ENCODE measurements at regions not wholly inside any gene's neighbourhood (a gene's known extent, or its start where the extent isn't known, plus 50 kb on each side); places are given as distances from the start of the nearest gene placed in this dataset.

- in situ Hi-C loops (cut with MboI; ENCODE audit: low sequenced_read_pairs, unreplicated experiment) = no loop called here
- TF ChIP-seq, protein P1, sequence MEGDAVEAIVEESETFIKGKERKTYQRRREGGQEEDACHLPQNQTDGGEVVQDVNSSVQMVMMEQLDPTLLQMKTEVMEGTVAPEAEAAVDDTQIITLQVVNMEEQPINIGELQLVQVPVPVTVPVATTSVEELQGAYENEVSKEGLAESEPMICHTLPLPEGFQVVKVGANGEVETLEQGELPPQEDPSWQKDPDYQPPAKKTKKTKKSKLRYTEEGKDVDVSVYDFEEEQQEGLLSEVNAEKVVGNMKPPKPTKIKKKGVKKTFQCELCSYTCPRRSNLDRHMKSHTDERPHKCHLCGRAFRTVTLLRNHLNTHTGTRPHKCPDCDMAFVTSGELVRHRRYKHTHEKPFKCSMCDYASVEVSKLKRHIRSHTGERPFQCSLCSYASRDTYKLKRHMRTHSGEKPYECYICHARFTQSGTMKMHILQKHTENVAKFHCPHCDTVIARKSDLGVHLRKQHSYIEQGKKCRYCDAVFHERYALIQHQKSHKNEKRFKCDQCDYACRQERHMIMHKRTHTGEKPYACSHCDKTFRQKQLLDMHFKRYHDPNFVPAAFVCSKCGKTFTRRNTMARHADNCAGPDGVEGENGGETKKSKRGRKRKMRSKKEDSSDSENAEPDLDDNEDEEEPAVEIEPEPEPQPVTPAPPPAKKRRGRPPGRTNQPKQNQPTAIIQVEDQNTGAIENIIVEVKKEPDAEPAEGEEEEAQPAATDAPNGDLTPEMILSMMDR (IDR thresholded peaks at IDR 0.05; ENCODE audit: borderline replicate concordance, control extremely low read depth, extremely low read depth, insufficient read depth, missing control alignments) = no peak
- no peak for DNase-seq (ENCODE audit: low spot score)
Observed at GRCh38 chr6:80932359-80932758, 820.1 kb downstream of the TENT5A start.

GRCh38 chr6:80930376-80930775 is 822.1 kb downstream of the TENT5A start:
- in situ Hi-C loops (cut with MboI; ENCODE audit: low sequenced_read_pairs, unreplicated experiment) = no loop called here
- no peak for DNase-seq (ENCODE audit: low spot score)
- TF ChIP-seq, protein P1 (IDR thresholded peaks at IDR 0.05; ENCODE audit: borderline replicate concordance, control extremely low read depth, extremely low read depth, insufficient read depth, missing control alignments) = no peak

DNA sequence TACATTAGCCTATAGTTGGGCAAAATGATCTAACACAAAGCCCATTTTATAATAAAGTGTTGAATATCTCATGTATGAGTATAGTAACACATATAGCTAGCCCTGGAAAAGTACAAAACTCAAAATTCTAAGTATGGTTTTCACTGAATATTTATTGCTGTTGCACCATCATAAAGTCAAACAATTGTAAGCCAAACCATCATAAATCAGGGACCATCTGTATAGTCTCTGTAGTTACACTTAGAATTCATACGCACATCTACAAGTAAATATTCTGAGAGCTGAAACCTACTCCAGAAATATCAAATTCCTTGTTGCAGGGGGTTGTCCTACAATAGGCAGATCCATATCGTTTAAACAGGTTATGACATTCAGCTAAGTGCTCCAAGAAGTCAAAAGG is 817.3 kb downstream of the BCKDHB start:
- TF ChIP-seq, protein P1 (IDR thresholded peaks at IDR 0.05; ENCODE audit: borderline replicate concordance, control extremely low read depth, extremely low read depth, insufficient read depth, missing control alignments) = no peak
- in situ Hi-C loops (cut with MboI; ENCODE audit: low sequenced_read_pairs, unreplicated experiment) = no loop called here
- DNase-seq (ENCODE audit: low spot score) = no peak

DNA sequence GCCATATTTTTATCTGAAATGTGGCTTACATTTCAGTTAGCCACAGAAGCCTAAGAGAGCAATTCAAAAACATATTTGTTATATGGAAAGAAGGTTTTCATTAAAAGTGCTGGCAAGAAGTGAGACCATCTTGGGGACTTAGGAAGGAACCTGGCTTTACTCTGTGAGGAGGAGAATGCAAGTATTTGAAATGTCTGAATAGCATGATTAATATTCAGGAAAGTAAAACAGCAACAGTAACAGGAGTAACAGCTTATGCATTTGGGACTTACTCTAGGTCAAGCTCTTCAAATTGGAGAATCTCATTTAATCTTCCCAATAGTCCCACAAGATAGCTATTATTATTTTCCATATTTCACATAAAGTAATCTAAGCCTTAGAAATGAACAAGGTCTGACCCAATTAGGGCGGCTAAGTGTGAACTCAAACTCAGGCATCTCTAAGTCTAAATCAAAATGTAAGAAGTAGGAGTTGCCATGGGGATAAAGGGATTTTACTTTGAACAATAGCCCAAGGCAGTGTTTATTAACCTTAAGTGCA is 816.5 kb downstream of the BCKDHB start:
- TF ChIP-seq, protein P1 (IDR thresholded peaks at IDR 0.05; ENCODE audit: borderline replicate concordance, control extremely low read depth, extremely low read depth, insufficient read depth, missing control alignments) = no peak
- no peak for DNase-seq (ENCODE audit: low spot score)
- in situ Hi-C loops (cut with MboI; ENCODE audit: low sequenced_read_pairs, unreplicated experiment) = no loop called here

- no peak for DNase-seq (ENCODE audit: low spot score)
- TF ChIP-seq, protein P1 (IDR thresholded peaks at IDR 0.05; ENCODE audit: borderline replicate concordance, control extremely low read depth, extremely low read depth, insufficient read depth, missing control alignments) = no peak
- in situ Hi-C loops (cut with MboI; ENCODE audit: low sequenced_read_pairs, unreplicated experiment) = no loop called here
Observed at GRCh38 chr6:80921861-80922460, 815.5 kb downstream of the BCKDHB start.

DNA sequence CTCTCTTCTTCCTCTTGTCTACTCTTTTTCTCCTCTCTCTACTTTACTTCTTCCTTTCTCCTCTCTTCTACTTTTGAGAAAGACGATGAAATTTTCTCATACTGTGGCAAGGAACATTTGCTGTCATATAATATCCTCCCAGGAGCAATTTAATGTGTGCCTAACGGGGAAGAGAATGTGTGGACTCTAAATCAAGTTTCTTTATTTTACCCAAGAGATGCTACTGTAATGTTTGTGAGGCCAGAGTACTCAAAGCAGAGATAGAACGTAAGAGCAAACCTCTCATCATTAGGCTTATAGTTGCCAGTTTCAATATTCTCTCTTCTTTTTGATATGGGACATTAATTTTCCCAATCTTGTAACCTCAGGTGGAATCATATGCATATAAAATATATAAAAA is 801.4 kb downstream of the BCKDHB start:
- no peak for DNase-seq (ENCODE audit: low spot score)
- TF ChIP-seq, protein P1 (IDR thresholded peaks at IDR 0.05; ENCODE audit: borderline replicate concordance, control extremely low read depth, extremely low read depth, insufficient read depth, missing control alignments) = no peak
- in situ Hi-C loops (cut with MboI; ENCODE audit: low sequenced_read_pairs, unreplicated experiment) = no loop called here

Measured in GM13976 (cell line).